Activated CD4-positive, alpha-beta T cell treated with anti-CD3 and anti-CD28 coated beads, Interleukin-10, Interleukin-2, amounts not matched to agents 100 ng/mL and 50 ng/mL, durations not matched to agents 16 hours and 8 hours (primary cell): ENCODE measurements at regions not wholly inside any gene's neighbourhood (a gene's known extent, or its start where the extent isn't known, plus 50 kb on each side); places are given as distances from the start of the nearest gene placed in this dataset.
A peak's percentile ranks its signal among the peaks of the same experiment; 100 is the strongest.
"Not testable (repeated sequence)": the region's sequence is repeated elsewhere in the genome, so short reads cannot be mapped to it uniquely, and the experiment has no call there.

Source experiments
- DNase-seq: peaks from one replicate; pipeline ENCODE4 v3.0.0-alpha.2; 2020

- not testable (repeated sequence) for DNase-seq
Observed at GRCh38 chr7:106713452-106713851, 52.5 kb upstream of the CCDC71L start.

- not testable (repeated sequence) for DNase-seq
Observed at GRCh38 chr7:106714590-106715442, 53.9 kb upstream of the CCDC71L start.

GRCh38 chr7:106715730-106716129 is 54.8 kb upstream of the CCDC71L start:
- DNase-seq, result no peak

- no peak for DNase-seq
Observed at GRCh38 chr7:106717254-106717954, 56.4 kb upstream of the CCDC71L start.

GRCh38 chr7:106717955-106718871 is 57.3 kb upstream of the CCDC71L start:
- DNase-seq, result peak; percentile 92

- no peak for DNase-seq
Observed at GRCh38 chr7:106720641-106721040, 59.7 kb upstream of the CCDC71L start.

- no peak for DNase-seq
Observed at GRCh38 chr7:106721816-106722785, 61.1 kb upstream of the CCDC71L start.

GRCh38 chr7:106723398-106723797 is 62.4 kb upstream of the CCDC71L start:
- DNase-seq, result no peak

GRCh38 chr7:106729720-106730385 is 68.9 kb upstream of the CCDC71L start:
- DNase-seq, result no peak

- no peak for DNase-seq
Observed at GRCh38 chr7:106731187-106731586, 70.2 kb upstream of the CCDC71L start.

GRCh38 chr7:106731646-106732444 is 70.9 kb upstream of the CCDC71L start:
- DNase-seq, result no peak

GRCh38 chr7:106735637-106736036 is 74.7 kb upstream of the CCDC71L start:
- no peak for DNase-seq

- DNase-seq, result no peak
Observed at GRCh38 chr7:106736123-106736507, 75.2 kb upstream of the CCDC71L start.

- peak; percentile 78 for DNase-seq
Observed at GRCh38 chr7:106736508-106737201, 75.7 kb upstream of the CCDC71L start.

GRCh38 chr7:106737202-106737562 is 76.2 kb upstream of the CCDC71L start:
- DNase-seq, result no peak

- DNase-seq, result no peak
Observed at GRCh38 chr7:106740806-106741205, 79.8 kb upstream of the CCDC71L start.

GRCh38 chr7:106744563-106745091 is 83.7 kb upstream of the CCDC71L start:
- peak; percentile 32 for DNase-seq

- not testable (repeated sequence) for DNase-seq
Observed at GRCh38 chr7:106747301-106747700, 86.3 kb upstream of the CCDC71L start.

- no peak for DNase-seq
Observed at GRCh38 chr7:106747804-106748203, 86.8 kb upstream of the CCDC71L start.

- no peak for DNase-seq
Observed at GRCh38 chr7:106749165-106749564, 88.2 kb upstream of the CCDC71L start.
